OCI-LY1 (cell line): ENCODE measurements at regions not wholly inside any gene's neighbourhood (a gene's known extent, or its start where the extent isn't known, plus 50 kb on each side); places are given as distances from the start of the nearest gene placed in this dataset.

Source experiments
- EZH2 ChIP-seq: fragments of 200-600 bp; sonication (generic), shearing (Covaris generic); IDR thresholded peaks from 2 replicates; pipeline ENCODE4 v1.8.0; 2017; ENCODE audit warnings: borderline replicate concordance, mixed run types, mild to moderate bottlenecking, antibody characterized with exemption, low read length, moderate library complexity, mixed read lengths
- TF ChIP-seq, protein P1 (sequence below): fragments of 200-600 bp; sonication (generic), shearing (Covaris generic); IDR thresholded peaks from 2 replicates; pipeline ENCODE4 v1.5.1; 2017; ENCODE audit warnings: mild to moderate bottlenecking, antibody characterized with exemption, low read length, moderate library complexity, mixed read lengths

DNA sequence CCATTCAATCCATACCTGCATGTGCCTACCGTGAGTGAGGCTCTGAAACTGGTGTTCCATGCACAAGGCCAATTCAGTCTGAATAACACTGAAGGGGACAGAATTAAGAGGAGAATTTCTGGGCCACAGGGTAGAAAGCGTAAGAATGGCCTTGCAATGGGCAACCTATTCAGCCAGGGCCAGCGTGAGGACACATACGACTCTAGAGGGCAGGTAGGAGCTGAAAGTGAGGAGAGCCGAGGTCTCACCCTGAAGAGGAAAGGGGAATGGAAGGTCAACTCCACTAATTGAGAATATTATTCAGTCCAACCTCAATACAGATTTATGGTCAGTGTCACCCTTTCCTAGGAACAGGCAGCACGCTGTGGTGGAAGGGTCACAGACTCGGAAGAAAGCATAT, 202.2 kb downstream of the TRIML1 start:
- TF ChIP-seq, protein P1, sequence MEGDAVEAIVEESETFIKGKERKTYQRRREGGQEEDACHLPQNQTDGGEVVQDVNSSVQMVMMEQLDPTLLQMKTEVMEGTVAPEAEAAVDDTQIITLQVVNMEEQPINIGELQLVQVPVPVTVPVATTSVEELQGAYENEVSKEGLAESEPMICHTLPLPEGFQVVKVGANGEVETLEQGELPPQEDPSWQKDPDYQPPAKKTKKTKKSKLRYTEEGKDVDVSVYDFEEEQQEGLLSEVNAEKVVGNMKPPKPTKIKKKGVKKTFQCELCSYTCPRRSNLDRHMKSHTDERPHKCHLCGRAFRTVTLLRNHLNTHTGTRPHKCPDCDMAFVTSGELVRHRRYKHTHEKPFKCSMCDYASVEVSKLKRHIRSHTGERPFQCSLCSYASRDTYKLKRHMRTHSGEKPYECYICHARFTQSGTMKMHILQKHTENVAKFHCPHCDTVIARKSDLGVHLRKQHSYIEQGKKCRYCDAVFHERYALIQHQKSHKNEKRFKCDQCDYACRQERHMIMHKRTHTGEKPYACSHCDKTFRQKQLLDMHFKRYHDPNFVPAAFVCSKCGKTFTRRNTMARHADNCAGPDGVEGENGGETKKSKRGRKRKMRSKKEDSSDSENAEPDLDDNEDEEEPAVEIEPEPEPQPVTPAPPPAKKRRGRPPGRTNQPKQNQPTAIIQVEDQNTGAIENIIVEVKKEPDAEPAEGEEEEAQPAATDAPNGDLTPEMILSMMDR, result no peak
- TF ChIP-seq EZH2, result no peak
